Neural crest cell (in vitro differentiated cells): ENCODE measurements at regions not wholly inside any gene's neighbourhood (a gene's known extent, or its start where the extent isn't known, plus 50 kb on each side); places are given as distances from the start of the nearest gene placed in this dataset.

Source experiments
- DNase-seq: peaks from one replicate; pipeline ENCODE4 v3.0.0; 2021; ENCODE audit warnings: low read depth, mixed read lengths, low spot score
- H3K27ac Mint-ChIP-seq: one replicate; pipeline ENCODE4 v1.8.0; 2021; ENCODE audit warnings: mild to moderate bottlenecking, mixed read lengths; ENCODE audit not compliant: unreplicated experiment
- H3K27me3 Mint-ChIP-seq: 2 replicates; pipeline ENCODE4 v1.8.0; 2021; ENCODE audit warnings: low read depth, mild to moderate bottlenecking, mixed read lengths
- H3K36me3 Mint-ChIP-seq: 2 replicates; pipeline ENCODE4 v1.8.0; 2021; ENCODE audit warnings: low read depth, mild to moderate bottlenecking, mixed read lengths
- H3K4me1 Mint-ChIP-seq: 2 replicates; pipeline ENCODE4 v1.8.0; 2021; ENCODE audit warnings: mixed read lengths
- H3K4me3 Mint-ChIP-seq: one replicate; pipeline ENCODE4 v1.8.0; 2021; ENCODE audit warnings: mild to moderate bottlenecking, mixed read lengths
- H3K9me3 Mint-ChIP-seq: 2 replicates; pipeline ENCODE4 v1.8.0; 2021; ENCODE audit warnings: mixed read lengths
- CTCF ChIP-seq: fragments of 200-600 bp; sonication (generic); conservative IDR thresholded peaks from 2 replicates; pipeline ENCODE4 v1.5.0; 2021; ENCODE audit warnings: antibody characterized with exemption, mild to moderate bottlenecking

GRCh38 chr5:97854871-97855762, 672.1 kb upstream of the RIOK2 start:
- Mint-ChIP-seq H3K4me3 (no peak overlapping the region), H3K4me1 (no peaks in the 10 kb centered on the region), H3K9me3 (peaks cover 19% of the 10 kb centered on the region), H3K36me3 (peaks cover 2% of the 10 kb centered on the region), H3K27ac (no peak overlapping the region), H3K27me3 (no peaks in the 10 kb centered on the region)
- DNase-seq, result no peak
- TF ChIP-seq CTCF, result no peak

DNA sequence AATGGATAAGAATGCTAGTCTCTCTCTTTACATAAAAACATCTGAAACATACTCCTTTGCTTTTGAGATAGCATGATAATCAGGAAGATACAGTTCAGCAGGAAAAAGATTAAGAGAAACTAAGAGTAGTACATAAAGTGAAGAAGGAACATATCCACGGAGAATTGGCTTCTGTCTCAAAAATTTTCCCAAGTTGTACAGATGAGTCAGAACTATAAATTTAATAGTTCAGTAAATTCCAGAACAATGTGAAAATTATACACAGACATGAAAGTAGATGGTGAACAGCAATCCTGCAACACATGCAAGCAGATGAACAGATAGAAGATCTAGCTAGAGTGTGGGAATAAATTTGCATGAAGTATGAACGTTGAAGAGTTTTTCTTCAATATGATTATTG, 691.4 kb upstream of the RIOK2 start:
- DNase-seq, result no peak
- TF ChIP-seq CTCF, result no peak
- Mint-ChIP-seq H3K36me3 (no peaks in the 10 kb centered on the region), H3K27me3 (no peaks in the 10 kb centered on the region), H3K4me3 (no peak overlapping the region), H3K4me1 (no peaks in the 10 kb centered on the region), H3K9me3 (no peaks in the 10 kb centered on the region), H3K27ac (no peak overlapping the region)

- TF ChIP-seq CTCF, result no peak
- H3K9me3 Mint-ChIP-seq, result no peaks in the 10 kb centered on the region
- DNase-seq, result no peak
- no peak overlapping the region for H3K4me3 Mint-ChIP-seq
- no peaks in the 10 kb centered on the region for H3K4me1 Mint-ChIP-seq
- no peaks in the 10 kb centered on the region for H3K36me3 Mint-ChIP-seq
- no peak overlapping the region for H3K27ac Mint-ChIP-seq
- H3K27me3 Mint-ChIP-seq, result no peaks in the 10 kb centered on the region
Observed at GRCh38 chr5:97876272-97876671, 693.2 kb upstream of the RIOK2 start.

DNA sequence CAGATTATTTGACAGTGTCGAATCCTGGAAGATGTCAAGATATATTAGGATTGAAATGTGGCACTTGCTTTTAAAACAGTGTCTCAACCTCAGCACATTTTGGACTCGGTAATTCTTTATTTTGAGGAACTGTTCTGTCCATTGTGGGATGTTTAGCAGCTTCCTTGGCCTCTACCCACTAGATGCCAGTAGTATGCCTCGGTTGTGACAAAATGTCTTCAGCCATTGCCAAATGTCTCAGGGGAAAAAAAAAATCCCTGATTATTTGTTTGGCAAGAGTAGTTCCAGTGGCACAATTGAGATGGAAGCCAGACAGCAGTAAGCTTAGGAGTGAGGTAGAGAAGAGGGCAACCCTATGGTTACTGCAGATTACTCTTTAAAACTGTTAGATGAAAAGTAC, 694.5 kb upstream of the RIOK2 start:
- Mint-ChIP-seq H3K9me3 (no peaks in the 10 kb centered on the region), H3K27me3 (no peaks in the 10 kb centered on the region), H3K27ac (no peak overlapping the region), H3K4me1 (no peaks in the 10 kb centered on the region), H3K36me3 (no peaks in the 10 kb centered on the region), H3K4me3 (no peak overlapping the region)
- DNase-seq, result no peak
- no peak for TF ChIP-seq CTCF

DNA sequence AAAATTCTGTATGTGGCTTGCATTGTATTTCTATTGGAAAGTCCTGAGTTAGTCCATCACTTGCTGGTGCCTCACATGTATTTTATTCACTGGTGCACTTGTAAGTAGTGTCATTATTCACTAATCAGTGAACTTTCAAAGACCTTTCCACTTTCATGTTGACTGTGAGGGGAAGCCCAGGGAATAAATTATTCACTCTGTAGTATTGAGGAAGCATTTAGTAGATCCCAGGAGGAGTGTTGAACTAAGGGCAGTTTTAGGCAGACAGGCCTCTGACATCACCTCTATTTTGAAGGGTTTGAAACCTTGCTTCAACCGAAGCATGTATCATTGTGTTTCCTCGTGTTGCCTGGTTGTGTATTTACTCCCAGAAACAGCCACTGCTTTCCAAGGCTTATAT, 705.4 kb upstream of the RIOK2 start:
- no peak for DNase-seq
- Mint-ChIP-seq H3K36me3 (no peaks in the 10 kb centered on the region), H3K4me3 (no peak overlapping the region), H3K9me3 (no peaks in the 10 kb centered on the region), H3K27me3 (no peaks in the 10 kb centered on the region), H3K27ac (no peak overlapping the region), H3K4me1 (peaks cover 6% of the 10 kb centered on the region)
- TF ChIP-seq CTCF, result no peak
